ENCODE measurements at regions not wholly inside any gene's neighbourhood (a gene's known extent, or its start where the extent isn't known, plus 50 kb on each side); places are given as distances from the start of the nearest gene placed in this dataset.

DNA sequence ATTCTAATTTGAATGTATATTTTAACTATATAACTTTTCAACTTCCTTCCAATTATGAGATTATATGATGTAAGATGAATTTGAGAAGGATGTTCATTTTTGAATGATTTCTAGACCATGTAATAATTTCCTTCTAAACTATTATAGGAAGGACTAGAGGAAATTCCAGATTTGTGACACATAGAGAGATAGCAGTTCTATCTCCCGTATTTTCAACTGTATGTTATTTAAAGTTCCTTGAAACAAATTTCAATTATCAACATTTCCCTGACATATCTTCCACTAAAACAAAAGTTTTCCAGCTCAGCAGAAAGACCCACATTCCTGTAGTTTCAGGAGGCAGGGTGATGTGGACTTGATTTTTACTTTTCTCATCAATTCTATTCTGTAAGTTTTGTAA is 396.7 kb upstream of the C1orf87 start:
- TF ChIP-seq, protein P1, sequence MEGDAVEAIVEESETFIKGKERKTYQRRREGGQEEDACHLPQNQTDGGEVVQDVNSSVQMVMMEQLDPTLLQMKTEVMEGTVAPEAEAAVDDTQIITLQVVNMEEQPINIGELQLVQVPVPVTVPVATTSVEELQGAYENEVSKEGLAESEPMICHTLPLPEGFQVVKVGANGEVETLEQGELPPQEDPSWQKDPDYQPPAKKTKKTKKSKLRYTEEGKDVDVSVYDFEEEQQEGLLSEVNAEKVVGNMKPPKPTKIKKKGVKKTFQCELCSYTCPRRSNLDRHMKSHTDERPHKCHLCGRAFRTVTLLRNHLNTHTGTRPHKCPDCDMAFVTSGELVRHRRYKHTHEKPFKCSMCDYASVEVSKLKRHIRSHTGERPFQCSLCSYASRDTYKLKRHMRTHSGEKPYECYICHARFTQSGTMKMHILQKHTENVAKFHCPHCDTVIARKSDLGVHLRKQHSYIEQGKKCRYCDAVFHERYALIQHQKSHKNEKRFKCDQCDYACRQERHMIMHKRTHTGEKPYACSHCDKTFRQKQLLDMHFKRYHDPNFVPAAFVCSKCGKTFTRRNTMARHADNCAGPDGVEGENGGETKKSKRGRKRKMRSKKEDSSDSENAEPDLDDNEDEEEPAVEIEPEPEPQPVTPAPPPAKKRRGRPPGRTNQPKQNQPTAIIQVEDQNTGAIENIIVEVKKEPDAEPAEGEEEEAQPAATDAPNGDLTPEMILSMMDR (IDR thresholded peaks at IDR 0.05; ENCODE audit: insufficient read depth, low read length, poor library complexity, severe bottlenecking) = no peak
- TF ChIP-seq EZH2phosphoT487 (conservative IDR thresholded peaks at IDR 0.05; ENCODE audit: low read length) = no peak

Data from SU-DHL-6 (cell line).